Colon (tissue), 2 donors: ENCODE measurements at regions not wholly inside any gene's neighbourhood (a gene's known extent, or its start where the extent isn't known, plus 50 kb on each side); places are given as distances from the start of the nearest gene placed in this dataset.

Experiments used
- FAIRE-seq: peaks from 2 replicates; lab custom pipeline; 2012; peaks lifted over from hg19 to GRCh38; lab: Jason Lieb, UNC
- donor health status: control.
- donor health status: control.

DNA sequence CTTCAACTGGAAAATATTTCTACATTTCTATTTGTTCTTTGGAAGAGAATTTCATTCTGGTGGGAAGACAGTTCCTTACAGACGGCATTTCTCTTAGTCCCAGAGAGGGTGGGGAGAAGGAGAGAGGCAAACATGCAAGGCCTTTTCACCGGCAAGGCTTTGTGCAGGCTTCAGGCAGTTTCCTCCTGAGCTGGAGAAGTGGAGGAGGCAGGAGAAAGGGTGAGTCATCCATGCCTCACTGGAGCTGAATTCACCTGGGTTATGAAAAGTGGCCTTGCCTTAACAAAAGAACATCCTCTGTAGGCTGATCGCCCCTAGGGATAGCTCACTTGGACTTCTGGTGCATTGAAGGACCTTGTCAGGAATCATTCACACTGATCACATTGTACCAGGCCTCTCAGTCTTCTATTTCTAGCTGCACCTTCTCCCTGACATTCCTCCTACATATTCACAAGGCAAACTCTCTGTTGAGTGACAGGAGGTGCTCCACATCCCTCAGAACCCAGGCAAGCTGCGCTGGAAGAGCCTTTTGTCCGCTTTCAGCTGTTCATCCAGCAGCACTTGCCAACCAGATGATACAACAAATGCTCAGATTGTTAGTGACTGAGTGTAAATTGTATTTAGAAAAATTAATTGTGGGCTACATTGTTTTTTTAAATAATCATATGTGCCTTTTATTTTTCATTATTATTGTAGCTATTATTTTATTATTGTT is 796.1 kb downstream of the DCDC2C start:
- FAIRE-seq: no peak

- FAIRE-seq: no peak
Measured at GRCh38 chr2:4501525-4501924, 798.1 kb downstream of the DCDC2C start.

DNA sequence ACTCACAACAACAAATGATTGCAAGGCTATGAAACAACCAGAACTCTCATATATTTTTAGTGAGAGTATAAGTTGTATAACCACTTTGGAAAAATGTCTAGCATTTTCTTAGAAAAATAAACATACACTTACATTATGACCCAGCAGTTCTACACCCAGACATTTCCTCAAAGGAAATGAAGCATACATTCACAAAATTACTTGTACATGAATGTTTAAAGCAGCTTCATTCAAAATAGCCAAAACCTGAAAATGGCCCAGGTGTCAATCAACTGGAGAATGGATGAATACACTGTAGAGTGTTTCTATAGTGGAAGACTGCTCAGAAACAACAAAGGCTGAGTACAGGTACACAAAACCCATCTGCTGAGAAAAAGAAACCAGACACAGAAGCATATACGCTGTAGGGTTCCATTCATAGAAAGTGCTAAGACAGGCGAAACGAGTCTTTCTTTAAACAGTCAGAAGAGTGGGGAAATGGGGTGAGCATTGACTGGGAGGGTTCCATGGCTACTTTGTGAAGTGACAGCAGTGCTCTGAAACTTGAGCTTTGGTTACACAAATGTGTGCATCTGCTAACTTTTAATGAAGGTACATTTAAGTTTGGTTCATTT is 799.0 kb downstream of the DCDC2C start:
- no peak for FAIRE-seq

DNA sequence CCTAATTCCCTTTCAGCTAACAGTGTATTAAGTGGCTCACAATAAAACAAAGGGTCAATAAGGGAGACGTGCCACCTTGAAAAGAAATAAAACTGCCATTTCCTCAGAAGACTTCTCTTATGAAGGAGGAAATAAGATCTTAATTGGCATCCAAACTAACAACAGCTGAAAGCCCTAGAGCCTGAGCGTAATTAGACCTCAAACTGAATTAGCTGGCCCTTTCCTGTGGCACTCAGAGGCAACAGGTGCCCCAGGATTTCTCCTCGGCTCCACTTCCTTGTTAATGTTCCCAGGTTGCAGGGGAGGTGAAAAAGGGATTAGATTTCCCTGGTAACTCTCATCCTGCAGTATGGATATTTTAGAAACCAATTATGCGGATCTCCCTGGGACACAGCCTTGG is 804.3 kb downstream of the DCDC2C start:
- FAIRE-seq: no peak

DNA sequence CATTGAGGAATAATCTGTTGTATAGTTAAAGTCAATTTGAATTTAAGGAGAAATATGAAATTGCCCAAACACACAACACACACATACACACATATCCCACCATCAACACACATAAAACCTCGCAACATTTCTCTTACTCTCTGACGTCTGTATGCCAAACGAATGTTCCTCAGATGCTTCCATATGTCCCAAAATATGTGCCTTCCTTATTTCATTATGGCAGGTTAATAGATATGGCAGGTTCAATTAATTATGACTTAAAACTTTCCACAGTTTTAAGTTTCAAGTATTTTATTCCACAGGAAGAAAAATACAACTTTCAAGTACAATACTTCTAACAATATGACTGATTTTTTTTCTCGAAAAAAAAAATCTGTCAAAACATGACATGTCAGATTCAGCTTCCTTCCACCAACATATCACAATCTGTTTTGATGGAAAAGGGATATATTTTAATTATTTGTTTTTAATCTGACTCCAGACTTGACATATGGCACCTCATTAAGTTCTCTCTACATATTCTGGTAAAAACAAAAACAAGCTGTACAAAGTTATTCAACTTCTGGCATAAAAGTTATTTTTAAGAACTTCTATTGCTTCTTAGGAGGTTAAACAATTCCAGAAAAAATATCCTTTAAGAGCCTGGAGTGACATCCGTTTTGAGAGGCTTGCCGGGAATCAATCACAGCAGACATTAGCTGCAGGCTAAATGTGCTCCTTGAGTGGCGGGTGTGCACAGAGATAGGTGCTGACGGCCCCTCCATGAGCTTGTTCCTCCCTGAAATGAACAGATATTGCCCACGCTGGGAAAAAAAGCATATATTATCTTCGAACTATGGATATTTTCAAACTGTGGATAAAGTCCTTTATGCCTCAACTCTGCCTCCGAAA is 812.7 kb downstream of the DCDC2C start:
- FAIRE-seq: no peak

- no peak for FAIRE-seq
Measured at GRCh38 chr2:4518596-4518995, 815.2 kb downstream of the DCDC2C start.

DNA sequence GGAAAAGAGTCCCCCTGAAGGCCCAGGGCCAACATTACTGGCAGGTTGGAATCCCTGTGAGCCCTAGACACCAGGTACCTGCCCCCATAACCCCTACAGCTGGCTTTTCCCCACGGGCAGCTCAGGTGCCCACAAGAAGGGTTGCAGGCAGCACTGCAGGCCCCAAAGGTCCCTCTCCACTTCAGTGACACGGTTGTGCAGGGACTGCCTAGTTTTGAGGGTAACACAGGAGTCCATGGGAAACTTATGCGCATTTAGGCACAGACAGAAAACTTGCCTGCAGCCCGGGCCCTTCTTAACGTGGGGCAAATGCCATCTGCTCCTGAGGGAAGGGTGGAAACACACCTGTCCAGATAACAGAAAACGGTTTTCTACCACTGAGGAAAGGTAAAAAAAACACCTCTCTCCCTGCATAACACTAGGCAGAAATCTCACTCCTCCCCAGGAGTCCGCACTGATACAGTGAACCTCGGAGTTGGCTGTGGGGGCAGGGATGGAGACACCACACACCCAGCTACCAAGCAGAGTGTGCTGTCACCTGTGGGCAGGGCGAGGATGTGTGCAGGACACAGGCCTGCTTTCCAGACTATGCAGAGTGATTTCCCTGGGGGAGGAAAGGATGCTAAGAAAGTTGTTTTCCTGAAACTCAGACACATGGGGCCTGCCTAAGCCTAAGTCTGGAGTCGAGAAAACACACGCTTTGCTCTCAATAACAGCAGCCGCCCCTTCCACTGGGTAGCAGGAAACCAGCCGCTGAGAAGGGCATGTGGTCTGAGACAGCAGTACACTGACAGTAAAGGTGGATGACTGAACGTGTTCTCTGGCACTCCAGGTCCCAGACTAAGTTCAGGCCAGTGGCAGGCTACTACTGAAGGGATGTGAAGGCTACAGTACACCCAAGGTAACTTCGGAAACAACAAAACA is 819.4 kb downstream of the DCDC2C start:
- FAIRE-seq: no peak

- no peak for FAIRE-seq
Measured at GRCh38 chr2:4527416-4527815, 824.0 kb downstream of the DCDC2C start.

DNA sequence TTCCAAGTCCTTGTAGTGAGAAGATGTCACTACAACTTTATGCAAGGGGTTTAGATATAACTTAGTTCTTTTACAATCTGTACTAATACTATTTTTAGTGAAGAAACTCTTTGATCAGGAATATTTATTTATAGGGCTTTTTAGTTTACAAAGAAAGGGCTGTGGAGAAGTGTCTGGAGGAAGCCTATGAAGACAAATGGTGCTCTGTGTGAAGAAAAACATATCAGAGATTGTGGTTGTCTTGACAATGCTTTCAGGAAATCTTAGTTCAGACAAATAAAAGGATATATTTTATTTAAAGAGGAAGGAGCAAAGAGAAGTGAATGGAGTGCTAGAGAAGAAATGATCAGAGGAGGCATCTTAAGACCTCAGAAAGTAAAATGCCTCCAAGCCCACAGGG is 824.9 kb downstream of the DCDC2C start:
- FAIRE-seq: no peak

DNA sequence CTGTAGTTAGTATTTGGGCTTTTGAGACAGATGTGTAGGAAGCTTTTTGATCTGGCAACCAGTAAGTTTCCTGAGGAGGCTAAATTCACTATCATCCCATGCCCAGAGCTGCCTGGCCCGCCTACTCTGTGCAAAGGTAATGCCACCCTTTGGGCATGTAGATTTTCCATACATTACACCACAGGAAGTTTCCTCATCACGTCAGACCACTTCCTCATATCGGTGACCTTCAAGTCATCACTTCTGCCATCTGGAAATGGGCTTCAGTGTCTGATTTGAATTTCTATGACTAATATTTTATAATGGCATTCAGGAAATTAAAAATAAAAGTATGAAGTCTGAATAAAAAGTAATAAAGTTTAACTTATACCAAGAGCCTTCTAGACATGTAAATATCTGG is 825.4 kb downstream of the DCDC2C start:
- FAIRE-seq: no peak

DNA sequence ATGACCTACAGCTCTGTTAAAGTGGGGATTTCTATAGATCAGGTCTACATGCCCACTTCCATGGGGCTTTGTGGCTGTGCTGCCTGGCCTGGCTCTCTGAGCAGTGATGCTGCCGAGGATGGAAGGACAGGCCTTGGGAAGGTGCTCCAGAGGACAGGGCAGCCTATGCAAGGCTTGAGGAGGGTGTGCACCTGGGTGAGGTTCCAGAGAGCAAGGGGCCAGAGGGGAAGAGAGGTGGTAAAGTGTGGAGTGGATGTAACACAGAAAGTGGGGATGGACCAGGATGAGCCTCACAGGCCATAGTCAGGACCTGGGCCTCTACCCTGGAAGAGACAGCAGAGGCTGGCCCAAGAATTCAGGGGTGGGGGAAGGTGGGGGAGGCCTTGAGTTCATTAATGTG is 826.4 kb downstream of the DCDC2C start:
- no peak for FAIRE-seq

DNA sequence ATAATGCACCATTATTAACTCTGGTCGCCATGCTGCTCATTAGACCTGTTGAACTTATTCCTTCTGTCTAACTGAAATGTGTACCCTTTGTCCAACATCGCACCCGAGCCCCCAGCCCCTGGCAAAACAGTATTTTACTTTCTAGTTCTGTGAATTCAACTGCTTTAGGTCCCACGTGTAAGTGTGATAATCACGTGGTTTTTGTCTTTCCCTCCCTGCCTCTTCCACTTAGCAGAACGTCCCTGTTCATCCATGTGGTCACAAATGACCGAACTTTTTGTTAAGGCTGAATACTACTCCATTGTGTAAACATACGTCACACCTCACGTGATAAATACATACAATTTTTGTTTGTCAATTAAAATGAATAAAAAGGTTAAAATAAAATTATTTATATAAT is 826.9 kb downstream of the DCDC2C start:
- no peak for FAIRE-seq

DNA sequence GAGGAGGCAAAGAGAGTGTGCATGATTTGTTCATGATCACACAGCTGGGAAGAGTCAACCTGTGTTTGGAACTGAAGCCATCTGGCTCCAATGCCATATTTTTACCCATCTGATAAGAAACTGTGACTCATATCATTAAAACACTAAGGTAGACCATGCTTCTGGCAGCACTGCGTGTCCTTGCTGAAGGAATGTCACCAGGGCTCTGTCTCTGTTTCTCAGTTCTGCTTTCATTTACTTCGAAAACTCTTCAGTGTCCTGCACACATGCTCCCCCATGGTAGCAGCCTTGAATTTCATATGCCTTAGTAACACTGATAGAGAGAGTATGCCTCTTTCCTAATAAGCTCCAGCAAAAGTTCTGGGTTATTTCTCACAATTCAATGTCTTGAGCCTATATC is 830.4 kb downstream of the DCDC2C start:
- FAIRE-seq: no peak

- FAIRE-seq: no peak
Measured at GRCh38 chr2:4539121-4539520, 835.7 kb downstream of the DCDC2C start.

DNA sequence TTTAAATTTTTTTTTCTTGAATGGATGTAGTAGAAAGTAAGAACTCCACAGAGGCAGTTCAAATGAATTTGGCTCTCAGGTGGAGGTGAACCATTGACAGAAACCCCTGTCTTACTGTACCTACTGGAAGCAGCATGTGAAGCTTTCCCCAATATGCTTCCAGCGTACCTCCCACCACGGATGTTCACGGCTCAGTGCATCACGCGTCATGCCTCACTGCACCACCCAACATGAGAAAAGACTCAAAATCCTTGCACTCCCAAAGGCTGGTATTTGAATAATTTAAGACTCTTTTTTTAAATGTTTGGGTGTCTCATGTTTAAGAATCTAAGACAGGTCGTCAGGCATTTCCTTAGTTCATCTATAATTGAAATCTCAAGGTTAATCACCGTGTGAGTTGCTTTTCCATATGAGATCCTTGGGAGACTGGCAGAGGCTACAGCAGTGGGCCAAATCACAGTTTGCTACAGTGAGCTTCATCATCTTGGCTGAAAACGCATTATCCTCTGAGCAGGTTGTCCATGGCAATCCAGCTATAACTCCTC is 846.4 kb downstream of the DCDC2C start:
- FAIRE-seq: no peak

GRCh38 chr2:4551691-4552474 is 848.5 kb downstream of the DCDC2C start:
- no peak for FAIRE-seq

GRCh38 chr2:4553241-4553640 is 849.9 kb downstream of the DCDC2C start:
- FAIRE-seq: no peak

DNA sequence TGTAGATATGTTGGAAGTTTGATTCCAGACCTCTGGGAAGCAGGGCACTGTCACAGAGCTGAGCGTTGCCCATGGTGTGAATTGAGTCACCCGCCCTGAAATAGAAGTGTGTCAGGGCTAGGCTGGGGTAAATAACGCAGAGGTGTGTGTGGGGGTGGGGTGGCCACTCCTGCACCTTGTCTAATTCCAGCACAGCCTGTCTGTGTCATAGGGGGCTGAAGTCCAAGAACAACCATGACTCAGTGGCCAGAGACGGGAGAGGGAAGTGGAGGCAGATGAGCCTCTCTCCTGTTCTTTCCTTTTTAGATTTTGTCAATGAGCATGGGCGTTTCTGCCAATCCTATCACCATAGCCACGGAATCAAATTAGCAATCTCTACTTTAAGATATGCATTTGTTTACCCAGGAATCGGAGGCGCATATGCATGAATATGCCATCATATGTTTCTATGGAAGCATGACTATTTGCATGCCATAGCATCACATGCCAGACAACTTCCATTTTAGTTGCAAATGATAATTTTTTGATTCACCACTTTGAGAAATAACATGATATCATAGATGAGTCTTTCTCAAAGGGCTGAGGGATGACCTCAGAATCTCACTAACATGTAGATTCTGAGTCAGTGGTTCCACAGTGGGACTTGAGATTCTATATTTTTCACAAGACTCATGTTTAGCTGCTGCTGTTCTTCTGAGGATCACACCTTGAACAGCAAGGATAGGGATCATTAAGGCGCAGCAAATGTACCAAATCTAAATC is 852.9 kb downstream of the DCDC2C start:
- FAIRE-seq: no peak

DNA sequence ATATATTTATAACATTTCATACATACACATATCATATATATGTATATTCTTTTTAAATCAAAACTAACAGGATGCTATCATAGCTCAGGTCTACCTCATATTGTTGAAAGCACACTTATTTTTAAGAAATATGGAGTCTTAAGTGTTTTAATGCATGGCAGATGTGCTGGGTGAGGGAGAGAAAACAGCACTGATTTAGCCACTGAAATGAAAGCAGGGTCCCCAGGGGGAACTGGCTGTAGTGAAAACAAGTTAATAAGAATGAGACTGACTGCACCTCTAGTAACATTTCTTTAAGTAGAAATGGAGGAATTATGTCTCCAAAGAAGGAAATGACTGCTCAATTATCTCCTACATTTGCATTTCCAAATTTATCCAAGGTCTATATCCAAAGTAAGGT is 857.8 kb downstream of the DCDC2C start:
- no peak for FAIRE-seq

DNA sequence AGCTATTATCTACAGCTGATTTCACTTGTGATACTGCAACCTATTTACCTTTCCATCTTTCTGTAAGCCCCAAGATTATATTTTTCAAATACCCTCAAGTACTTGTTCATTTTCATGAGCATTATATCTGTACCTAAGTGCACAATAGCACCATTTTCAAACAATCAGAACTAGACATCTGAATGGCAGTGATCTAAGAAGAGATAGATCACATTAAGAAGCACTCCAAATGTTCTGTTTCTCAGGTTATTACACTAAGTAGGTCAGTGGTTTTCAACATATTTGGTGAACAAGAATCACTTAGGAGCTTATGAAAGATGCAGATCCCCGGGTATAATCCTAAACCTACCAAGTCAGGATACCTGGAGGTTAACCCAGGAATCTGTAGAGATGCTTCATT is 872.7 kb downstream of the DCDC2C start:
- FAIRE-seq: no peak
